ENCODE measurements at regions not wholly inside any gene's neighbourhood (a gene's known extent, or its start where the extent isn't known, plus 50 kb on each side); places are given as distances from the start of the nearest gene placed in this dataset.
"Not testable (repeated sequence)": the region's sequence is repeated elsewhere in the genome, so short reads cannot be mapped to it uniquely, and the experiment has no call there.

DNA sequence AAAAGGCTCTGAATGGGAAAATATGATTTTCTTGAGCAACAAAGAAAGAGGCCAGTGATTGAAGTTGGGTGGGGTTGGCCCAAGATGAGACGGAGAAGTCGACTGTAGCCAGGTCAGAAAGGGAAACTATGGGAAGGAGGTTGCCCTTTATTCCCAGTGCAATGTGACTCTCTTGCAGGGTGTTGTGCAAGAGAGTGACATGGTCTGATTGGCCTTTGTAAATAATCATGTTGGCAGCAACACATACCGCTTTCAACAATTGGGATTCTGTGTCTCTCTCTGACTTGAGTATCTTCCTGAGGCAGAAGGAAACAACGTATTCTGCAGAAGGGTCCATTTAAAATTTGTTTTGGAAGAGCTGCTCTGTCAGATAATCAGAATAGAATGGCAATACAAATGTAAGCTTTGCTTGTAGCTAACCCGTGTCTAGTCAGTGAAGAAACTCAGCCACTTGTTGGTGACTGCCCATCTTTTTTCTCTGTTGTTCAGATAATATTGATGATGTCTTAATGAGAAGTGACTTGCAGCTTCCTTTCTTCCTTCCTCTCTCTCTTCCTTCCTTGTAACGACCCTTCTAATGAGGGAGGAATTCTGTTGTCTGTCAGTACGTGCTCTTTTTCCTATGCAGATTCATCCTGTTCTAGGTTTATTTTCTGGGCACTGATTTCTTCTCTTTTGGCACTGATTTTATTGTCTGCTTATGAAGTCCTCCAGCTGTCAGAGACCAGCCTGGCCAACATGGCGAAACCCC is 311.0 kb upstream of the FAM98A start:
- no peak for TF ChIP-seq CTCF (IDR thresholded peaks at IDR 0.05; ENCODE audit: low read length, missing control alignments)
- no peak overlapping the region for H3K4me3 ChIP-seq (replicated peaks; ENCODE audit: low read depth, low read length)
- DNase-seq (ENCODE audit: low read depth): no peak

- H3K4me3 ChIP-seq (replicated peaks; ENCODE audit: low read depth, low read length): no peak overlapping the region
- no peak for TF ChIP-seq CTCF (IDR thresholded peaks at IDR 0.05; ENCODE audit: low read length, missing control alignments)
- no peak for DNase-seq (ENCODE audit: low read depth)
Observed at GRCh38 chr2:33907866-33908265, 308.8 kb upstream of the FAM98A start.

GRCh38 chr2:33906129-33906528 is 307.0 kb upstream of the FAM98A start:
- H3K4me3 ChIP-seq (replicated peaks; ENCODE audit: low read depth, low read length); DNase-seq (ENCODE audit: low read depth): not testable (repeated sequence)

DNA sequence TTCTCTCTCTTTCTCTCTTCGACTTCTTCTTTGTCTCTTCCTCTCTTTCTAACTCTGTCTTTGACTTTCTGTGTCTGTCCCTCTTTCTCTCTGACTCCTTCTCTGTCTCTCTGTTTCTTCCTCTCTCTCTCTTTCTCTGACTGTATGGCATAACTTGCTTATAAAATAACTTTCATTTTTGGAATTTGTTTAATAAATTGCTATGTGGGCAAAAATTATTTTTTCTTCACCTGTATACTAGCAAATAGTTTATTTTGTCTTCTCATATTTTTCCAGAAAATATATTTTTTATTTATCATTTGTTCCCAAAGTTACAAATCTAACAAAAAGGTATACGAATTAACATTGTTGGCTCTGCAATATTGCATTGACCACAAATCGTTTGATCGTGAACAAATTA is 305.7 kb upstream of the FAM98A start:
- no peak for DNase-seq (ENCODE audit: low read depth)
- TF ChIP-seq CTCF (IDR thresholded peaks at IDR 0.05; ENCODE audit: low read length, missing control alignments): no peak
- H3K4me3 ChIP-seq (replicated peaks; ENCODE audit: low read depth, low read length): no peak overlapping the region

DNA sequence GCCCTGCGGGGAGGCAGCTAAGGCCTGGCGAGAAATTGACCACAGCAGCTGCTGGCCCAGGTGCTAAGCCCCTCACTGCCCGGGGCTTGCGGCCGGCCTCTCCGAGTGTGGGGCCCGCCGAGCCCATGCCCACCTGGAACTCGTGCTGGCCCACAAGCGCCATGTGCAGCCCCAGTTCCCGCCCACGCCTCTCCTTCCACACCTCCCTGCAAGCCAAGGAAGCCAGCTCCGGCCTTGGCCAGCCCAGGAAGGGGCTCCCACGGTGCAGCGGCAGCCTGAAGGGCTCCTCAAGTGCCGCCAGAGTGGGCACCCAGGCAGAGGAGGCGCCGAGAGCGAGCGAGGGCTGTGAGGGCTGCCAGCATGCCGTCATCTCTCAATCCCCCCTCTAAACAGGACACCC is 304.6 kb upstream of the FAM98A start:
- H3K4me3 ChIP-seq (replicated peaks; ENCODE audit: low read depth, low read length): no peak overlapping the region
- no peak for DNase-seq (ENCODE audit: low read depth)
- no peak for TF ChIP-seq CTCF (IDR thresholded peaks at IDR 0.05; ENCODE audit: low read length, missing control alignments)

GRCh38 chr2:33903215-33903614 is 304.1 kb upstream of the FAM98A start:
- DNase-seq (ENCODE audit: low read depth): no peak
- no peak overlapping the region for H3K4me3 ChIP-seq (replicated peaks; ENCODE audit: low read depth, low read length)
- no peak for TF ChIP-seq CTCF (IDR thresholded peaks at IDR 0.05; ENCODE audit: low read length, missing control alignments)

GRCh38 chr2:33900610-33901009 is 301.5 kb upstream of the FAM98A start:
- TF ChIP-seq CTCF (IDR thresholded peaks at IDR 0.05; ENCODE audit: low read length, missing control alignments): no peak
- no peak for DNase-seq (ENCODE audit: low read depth)
- no peak overlapping the region for H3K4me3 ChIP-seq (replicated peaks; ENCODE audit: low read depth, low read length)
